Dermis microvascular lymphatic vessel endothelial cell (primary cell): ENCODE measurements at regions not wholly inside any gene's neighbourhood (a gene's known extent, or its start where the extent isn't known, plus 50 kb on each side); places are given as distances from the start of the nearest gene placed in this dataset.
"Not testable (repeated sequence)": the region's sequence is repeated elsewhere in the genome, so short reads cannot be mapped to it uniquely, and the experiment has no call there.

ENCODE experiments used
- DNase-seq, 2 donors: peaks; one replicate each; pipeline versions ENCODE4 v3.0.0 to v3.0.0-alpha.2; 2010; ENCODE audit warnings: low read depth in 2 of 2

DNA sequence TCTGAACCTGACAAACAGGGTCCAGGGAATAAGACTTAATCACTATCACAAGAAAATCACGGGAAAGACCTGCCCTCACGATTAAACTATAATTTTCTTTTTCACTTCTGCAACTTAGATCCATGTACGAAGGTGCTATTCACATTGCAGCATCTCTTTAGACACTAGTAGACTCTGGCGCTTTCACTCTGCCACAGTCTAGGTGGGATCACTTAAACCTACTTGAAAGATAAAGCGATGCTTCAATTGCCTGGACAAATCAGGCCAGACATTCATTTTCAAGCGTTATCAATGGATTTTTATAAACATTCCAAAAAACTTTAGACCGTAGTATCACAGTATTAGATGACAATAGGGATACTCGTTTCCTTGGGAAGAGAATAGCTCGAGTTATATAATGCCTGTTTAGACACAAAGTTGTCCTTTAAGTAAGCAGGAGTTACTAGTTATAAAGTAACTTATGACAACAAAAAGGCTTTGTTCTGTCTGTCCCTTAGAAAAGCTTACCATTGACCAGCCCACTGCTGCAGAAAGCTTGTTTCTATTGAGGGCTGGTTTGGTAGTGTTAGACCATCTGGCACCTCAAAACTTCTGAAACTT, 367.3 kb downstream of the UTRN start:
- DNase-seq, result no peak

- DNase-seq, result no peak
Measured at GRCh38 chr6:144653885-144654505, 368.9 kb downstream of the UTRN start.

GRCh38 chr6:144654506-144654905, 369.4 kb downstream of the UTRN start:
- no peak for DNase-seq

GRCh38 chr6:144655376-144655775, 370.2 kb downstream of the UTRN start:
- no peak for DNase-seq

GRCh38 chr6:144657691-144658090, 372.6 kb downstream of the UTRN start:
- DNase-seq, result no peak

GRCh38 chr6:144659202-144660182, 374.4 kb downstream of the UTRN start:
- peak; percentile 31 to 45 for DNase-seq

GRCh38 chr6:144660561-144661115, 375.5 kb downstream of the UTRN start:
- no peak for DNase-seq

DNA sequence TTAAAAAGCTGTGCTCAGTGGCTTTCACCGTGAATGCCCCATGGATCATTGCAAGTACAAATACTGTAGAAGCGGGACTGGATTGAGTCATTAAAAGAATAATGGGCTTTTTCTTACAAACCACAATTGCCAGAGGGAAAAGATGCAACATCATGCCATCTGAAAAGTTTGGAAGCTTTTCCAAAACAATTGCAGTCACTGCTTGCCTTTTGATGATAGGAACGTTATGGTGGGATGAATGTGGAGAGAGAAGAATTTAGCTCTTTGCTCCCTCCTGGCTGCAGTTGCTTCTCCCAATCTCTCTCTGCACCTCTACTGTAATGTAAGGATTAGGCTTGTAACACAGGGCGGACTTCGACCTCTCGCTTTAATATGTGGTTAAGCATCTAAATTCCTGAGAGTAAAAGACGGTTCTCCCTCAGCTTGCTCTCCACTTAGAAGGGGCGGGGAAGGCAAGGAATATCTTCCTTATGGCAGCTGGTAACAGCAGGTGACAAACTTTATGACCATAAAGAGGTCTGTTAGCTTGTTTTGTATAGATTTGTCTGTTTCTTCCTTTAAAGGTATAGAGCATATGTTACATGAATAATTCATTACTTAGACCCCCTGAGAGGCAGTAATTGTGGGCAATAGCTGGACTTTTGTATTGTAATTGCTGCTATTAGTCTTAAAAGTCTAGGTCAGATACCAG, 376.1 kb downstream of the UTRN start:
- DNase-seq, result no peak

DNA sequence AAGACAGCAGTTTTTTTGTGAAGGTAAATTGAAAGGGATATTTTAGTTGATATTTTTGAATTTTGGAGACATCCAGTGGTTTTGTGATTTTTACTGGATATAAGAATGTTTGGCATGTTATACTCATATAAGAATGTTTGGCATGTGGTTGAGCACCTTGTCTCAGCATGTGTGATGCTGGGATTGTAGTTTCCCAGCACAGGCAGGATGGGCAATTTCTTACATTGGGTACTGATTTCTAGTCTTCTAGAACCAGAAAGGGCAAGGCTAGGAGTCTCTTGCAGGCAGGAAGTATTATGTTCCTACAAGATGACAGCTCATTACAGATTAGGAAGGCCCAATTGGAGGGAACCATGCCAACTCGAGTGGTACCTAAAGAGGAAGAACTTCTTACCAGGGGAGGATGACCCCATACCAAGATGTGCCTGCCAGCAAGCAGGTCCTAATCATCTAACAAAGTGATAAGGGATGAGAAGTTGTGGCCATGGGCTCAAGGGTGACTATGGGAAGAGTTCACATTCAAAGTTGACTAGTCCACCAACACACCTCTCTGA, 377.8 kb downstream of the UTRN start:
- no peak for DNase-seq

GRCh38 chr6:144664281-144664680, 379.1 kb downstream of the UTRN start:
- DNase-seq, result no peak

DNA sequence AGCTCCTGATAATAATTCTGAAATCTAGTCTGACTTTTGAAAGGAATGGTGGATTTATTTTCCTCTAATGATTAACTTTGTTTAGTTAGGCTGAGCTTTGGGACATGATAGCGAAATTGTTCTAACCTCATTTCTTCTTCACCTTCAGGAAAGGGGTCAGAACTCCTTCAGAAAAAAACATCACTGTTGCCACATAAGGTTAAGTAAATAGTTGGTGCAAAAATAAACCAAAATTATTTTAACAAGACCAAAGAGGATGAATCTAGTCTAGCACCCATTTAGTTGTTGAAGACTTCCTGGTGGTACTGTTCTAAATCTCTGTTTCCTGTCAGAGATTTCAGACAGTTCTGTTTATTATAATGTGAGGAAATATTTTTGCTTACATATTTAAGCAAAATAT, 379.8 kb downstream of the UTRN start:
- DNase-seq, result no peak

DNA sequence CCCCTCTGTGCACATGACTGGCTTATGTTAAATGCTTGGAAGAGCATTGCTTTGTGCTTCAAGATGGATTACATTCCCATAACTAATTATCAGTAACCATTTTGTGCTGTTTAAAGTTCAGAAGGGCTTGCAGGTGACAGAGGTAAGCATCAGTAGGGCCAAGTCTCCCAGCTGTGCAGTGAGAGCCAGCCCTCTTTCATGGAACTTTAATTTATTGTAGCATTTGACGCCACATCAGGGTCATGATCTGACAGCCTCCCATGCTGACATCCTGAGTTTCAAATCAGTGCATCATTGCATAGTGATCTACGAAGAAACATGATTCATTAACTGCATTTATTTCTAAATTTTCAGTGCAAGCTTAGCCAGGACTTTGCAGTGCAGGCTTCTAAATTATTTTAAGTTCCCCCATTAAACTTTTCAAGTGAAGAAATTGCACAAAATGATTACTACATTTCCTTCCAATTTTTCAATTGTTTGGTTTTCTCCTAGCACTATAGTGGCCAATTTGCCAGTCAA, 380.9 kb downstream of the UTRN start:
- DNase-seq, result no peak

GRCh38 chr6:144666781-144667180, 381.6 kb downstream of the UTRN start:
- DNase-seq, result no peak

DNA sequence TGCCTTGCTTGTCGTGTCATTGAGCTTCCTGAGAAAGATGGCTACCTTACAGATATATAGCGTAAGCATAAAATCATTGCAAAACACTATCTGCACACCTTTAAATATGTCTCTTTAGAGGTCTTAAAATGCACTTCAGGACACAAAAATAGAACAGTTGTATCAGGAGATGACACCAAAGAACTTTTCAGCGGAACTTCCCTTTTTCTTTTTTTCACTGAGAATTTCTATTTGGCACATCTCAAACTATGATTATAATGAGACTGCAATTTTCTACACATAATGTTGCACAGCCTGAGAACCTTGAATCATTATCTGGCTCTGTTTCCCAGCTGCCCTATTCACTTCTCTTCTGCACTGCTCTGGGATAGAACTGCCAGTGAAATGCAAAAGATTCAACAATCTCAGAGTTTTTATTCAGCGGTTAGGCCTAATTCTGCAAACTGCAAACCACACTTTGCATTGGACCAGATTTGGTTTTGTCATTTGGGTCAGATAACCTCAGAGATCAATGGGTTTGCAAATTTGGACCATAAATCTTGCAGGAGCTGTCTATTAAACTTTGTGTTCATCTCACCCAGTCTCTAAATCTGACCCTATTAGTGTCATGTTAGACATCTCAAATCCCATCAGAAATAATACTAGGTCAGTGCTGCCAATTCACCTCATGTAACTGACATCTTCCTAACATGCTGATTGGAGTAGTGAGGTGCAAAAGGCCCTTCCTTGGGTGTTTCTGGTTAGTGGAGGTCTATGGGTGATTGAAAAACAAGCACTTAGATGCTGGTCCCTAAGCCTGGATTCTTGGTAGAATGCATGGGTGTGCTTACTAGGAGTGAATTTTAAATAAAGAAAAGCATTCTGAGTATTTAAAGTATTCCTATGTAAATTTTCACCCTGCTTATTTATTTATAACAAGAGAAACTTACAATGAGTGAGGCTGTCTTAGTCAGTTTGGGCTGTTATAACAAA, 382.7 kb downstream of the UTRN start:
- DNase-seq, result no peak

DNA sequence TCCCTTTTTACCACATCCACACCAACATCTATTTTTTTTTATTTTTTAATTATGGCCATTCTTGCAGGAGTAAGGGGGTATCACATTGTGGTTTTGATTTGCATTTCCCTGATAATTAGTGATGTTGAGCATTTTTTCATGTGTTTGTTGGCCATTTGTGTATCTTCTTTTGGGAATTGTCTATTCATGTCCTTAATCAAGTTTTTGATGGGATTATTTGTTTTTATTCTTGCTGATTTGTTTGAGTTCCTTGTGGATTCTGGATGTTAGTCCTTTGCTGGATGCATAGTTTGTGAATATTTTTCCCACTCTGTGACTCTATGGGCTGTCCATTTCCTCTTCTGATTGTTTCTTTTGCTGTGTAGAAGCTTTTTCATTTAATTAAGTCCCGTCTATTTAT, 385.1 kb downstream of the UTRN start:
- DNase-seq, result not testable (repeated sequence)

DNA sequence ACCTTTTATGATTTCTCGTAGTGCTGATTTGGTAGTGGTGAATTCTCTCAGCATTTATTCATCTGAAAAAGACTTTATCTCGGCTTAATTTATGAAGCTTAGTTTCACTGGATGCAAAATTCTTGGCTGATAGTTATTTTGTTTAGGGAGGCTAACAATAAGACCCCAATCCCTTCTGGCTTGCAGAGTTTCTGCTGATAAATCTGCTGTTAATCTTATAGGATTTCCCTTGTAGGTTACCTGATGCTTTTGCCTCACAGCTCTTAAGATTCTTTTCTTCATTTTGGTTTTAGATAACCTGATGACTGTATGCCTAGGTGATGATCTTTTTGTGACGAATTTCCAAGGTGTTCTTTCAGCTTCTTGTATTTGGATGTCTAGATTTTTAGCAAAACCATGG, 388.7 kb downstream of the UTRN start:
- no peak for DNase-seq

DNA sequence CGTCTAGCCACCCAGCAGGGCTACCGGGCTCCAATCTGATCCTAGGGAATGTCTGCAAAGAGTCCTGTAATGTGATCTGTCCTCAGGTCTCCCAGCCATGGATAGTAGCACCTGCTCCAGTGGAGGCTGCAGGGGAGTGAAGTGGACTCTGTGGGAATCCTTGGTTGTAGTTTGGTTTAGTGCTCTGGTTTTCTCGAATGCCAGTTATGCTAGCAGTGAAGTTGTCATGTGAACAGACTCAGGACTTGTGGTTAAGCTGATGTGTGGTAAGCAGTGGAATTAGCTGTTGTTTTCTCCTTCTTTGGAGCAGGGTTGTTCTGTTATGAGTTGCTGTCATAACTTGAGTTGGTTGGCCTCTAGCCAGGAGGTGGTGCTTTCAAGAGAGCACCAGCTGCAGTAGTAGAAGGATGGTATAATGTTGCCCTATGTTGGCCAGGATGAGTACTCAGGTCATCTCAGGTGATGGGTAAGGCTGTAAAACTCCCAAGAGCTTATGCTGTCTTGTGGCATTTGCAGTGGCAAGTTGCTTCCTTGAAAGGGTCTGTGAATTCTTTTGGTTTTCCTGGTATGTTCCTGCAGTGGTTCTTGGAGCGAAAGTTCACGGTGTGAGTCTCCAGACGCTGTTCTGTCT, 390.2 kb downstream of the UTRN start:
- DNase-seq, result peak in 1 of 2 donors; percentile 38

GRCh38 chr6:144676310-144676709, 391.2 kb downstream of the UTRN start:
- not testable (repeated sequence) for DNase-seq

GRCh38 chr6:144677263-144677662, 392.1 kb downstream of the UTRN start:
- DNase-seq, result not testable (repeated sequence)
